ENCODE measurements at regions not wholly inside any gene's neighbourhood (a gene's known extent, or its start where the extent isn't known, plus 50 kb on each side); places are given as distances from the start of the nearest gene placed in this dataset.
"Not testable (repeated sequence)": the region's sequence is repeated elsewhere in the genome, so short reads cannot be mapped to it uniquely, and the experiment has no call there.

DNA sequence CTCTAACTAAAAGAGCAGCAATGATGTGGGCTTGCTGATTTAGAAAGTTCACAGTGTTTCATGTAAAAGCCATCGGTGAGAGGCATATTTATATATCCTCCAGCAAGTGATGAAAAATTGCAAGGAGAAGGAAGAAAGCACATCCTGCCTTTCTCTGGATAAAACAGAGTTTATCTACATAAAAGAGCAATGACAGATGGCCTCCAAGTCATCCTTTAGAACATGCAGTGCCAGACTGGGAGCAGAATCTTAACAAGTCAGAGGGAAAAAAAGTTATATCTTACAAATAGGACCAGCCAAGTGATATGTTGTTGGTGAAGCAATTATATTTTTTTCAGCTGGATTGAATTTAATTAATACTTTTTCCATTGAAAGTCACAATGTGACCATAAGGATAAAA lies 253.8 kb upstream of the MGMT start:
- Histone ChIP-seq H3K27me3 (ENCODE audit: control insufficient read depth in 3 of 3, insufficient read depth in 3 of 3, low read length in 3 of 3) (peaks cover 0 to 4% (median 0%) of the 10 kb centered on the region in 3 donors), H3K27ac (ENCODE audit: low read depth, low read length) (no peak overlapping the region), H3K9ac (ENCODE audit: low read depth in 1 of 3, low read length in 3 of 3) (no peak overlapping the region), H3K36me3 (ENCODE audit: control insufficient read depth in 3 of 3, insufficient read depth in 3 of 3, low read length in 3 of 3) (no peaks in the 10 kb centered on the region), H3K9me3 (ENCODE audit: control insufficient read depth in 3 of 3, low read length in 3 of 3) (no peaks in the 10 kb centered on the region), H3K4me1 (ENCODE audit: control insufficient read depth in 3 of 3, insufficient read depth in 3 of 3, low read length in 3 of 3) (no peaks in the 10 kb centered on the region), H3K4me3 (ENCODE audit: low read length in 3 of 3) (no peak overlapping the region)

DNA sequence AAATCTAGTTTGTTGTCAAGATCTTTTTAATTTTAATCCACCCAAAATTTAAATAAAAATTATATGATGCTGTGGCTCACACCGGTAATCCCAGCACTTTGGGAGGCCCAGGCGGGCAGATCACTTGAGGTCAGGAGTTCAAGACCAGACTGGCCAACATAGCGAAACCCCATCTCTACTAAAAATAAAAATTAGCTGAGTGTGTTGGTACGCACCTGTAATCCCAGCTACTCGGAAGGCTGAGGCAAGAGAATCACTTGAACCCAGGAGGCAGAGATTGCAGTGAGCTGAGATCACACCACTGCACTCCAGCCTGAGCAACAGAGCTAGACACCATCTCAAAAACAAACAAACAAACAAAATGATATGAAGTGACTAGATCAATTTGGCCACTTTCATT lies 253.0 kb upstream of the MGMT start:
- H3K27me3 ChIP-seq (ENCODE audit: control insufficient read depth in 3 of 3, insufficient read depth in 3 of 3, low read length in 3 of 3); H3K9me3 ChIP-seq (ENCODE audit: control insufficient read depth in 3 of 3, low read length in 3 of 3); H3K9ac ChIP-seq (ENCODE audit: low read depth in 1 of 3, low read length in 3 of 3); H3K27ac ChIP-seq (ENCODE audit: low read depth, low read length); H3K4me1 ChIP-seq (ENCODE audit: control insufficient read depth in 3 of 3, insufficient read depth in 3 of 3, low read length in 3 of 3); H3K36me3 ChIP-seq (ENCODE audit: control insufficient read depth in 3 of 3, insufficient read depth in 3 of 3, low read length in 3 of 3); H3K4me3 ChIP-seq (ENCODE audit: low read length in 3 of 3): not testable (repeated sequence)

DNA sequence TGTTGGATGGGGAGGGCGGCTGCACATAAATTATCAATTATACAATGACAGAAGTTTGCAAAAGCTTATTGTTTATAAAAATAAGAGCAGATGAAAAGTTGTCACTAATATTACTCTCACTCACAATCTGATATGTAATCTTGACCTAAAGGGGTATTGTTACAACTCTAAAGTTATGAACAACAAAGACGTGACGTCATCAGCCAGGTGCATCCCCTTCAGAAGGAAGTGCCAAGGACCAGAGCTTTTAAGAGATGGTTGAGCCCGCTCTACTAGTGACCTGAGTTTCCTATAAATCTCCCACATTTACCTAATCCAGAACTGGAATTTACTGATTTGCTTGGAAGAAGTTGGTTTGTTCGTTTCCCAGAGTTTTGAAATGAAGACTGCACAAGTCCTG lies 247.7 kb upstream of the MGMT start:
- no peaks in the 10 kb centered on the region for H3K36me3 ChIP-seq (ENCODE audit: control insufficient read depth in 3 of 3, insufficient read depth in 3 of 3, low read length in 3 of 3)
- H3K4me3 ChIP-seq (ENCODE audit: low read length in 3 of 3) = no peak overlapping the region
- H3K27ac ChIP-seq (ENCODE audit: low read depth, low read length) = no peak overlapping the region
- no peaks in the 10 kb centered on the region for H3K4me1 ChIP-seq (ENCODE audit: control insufficient read depth in 3 of 3, insufficient read depth in 3 of 3, low read length in 3 of 3)
- no peaks in the 10 kb centered on the region for H3K27me3 ChIP-seq (ENCODE audit: control insufficient read depth in 3 of 3, insufficient read depth in 3 of 3, low read length in 3 of 3)
- no peaks in the 10 kb centered on the region for H3K9me3 ChIP-seq (ENCODE audit: control insufficient read depth in 3 of 3, low read length in 3 of 3)
- no peak overlapping the region for H3K9ac ChIP-seq (ENCODE audit: low read depth in 1 of 3, low read length in 3 of 3)

DNA sequence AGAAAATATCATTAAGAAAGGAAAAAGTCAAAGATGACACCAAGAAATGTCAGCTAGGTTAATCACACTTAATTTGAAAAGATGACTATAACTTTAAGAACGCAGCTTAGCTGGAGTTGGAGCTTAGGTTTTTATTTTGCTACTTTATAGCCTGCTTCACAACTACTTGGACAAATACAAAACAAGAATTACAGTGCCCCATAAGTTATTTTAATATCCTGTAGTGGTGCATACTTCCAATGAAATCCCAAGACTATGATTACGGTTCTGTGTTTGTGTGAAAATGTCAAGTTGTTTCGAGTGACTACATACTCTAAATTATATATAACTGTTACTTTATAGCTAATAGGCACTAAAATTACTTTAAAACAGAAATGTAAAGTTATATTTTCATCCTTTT lies 244.6 kb upstream of the MGMT start:
- H3K27me3 ChIP-seq (ENCODE audit: control insufficient read depth in 3 of 3, insufficient read depth in 3 of 3, low read length in 3 of 3) = no peaks in the 10 kb centered on the region
- H3K4me3 ChIP-seq (ENCODE audit: low read length in 3 of 3) = no peak overlapping the region
- no peaks in the 10 kb centered on the region for H3K4me1 ChIP-seq (ENCODE audit: control insufficient read depth in 3 of 3, insufficient read depth in 3 of 3, low read length in 3 of 3)
- H3K9me3 ChIP-seq (ENCODE audit: control insufficient read depth in 3 of 3, low read length in 3 of 3) = no peaks in the 10 kb centered on the region
- no peak overlapping the region for H3K9ac ChIP-seq (ENCODE audit: low read depth in 1 of 3, low read length in 3 of 3)
- no peaks in the 10 kb centered on the region for H3K36me3 ChIP-seq (ENCODE audit: control insufficient read depth in 3 of 3, insufficient read depth in 3 of 3, low read length in 3 of 3)
- no peak overlapping the region for H3K27ac ChIP-seq (ENCODE audit: low read depth, low read length)

DNA sequence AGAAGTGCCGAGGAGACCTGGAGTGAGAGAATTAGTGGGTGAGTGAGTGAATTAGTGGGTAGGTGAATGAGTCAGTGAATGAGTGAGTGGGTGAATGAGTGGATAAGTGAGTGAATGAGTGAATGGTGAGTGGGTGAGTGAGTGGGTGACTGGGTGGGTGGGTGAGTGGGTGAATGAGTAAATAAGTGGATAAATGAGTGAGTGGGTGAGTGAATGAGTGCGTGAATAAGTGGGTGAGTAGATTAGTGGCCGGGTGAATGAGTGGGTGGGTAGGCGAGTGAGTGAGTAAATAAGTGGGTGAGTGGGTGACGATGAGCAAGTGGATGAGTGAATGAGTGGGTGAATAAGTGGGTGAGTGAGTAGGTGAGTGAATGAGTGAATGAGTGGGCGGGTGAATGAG lies 243.7 kb upstream of the MGMT start:
- no peak overlapping the region for H3K27ac ChIP-seq (ENCODE audit: low read depth, low read length)
- H3K36me3 ChIP-seq (ENCODE audit: control insufficient read depth in 3 of 3, insufficient read depth in 3 of 3, low read length in 3 of 3) = no peaks in the 10 kb centered on the region
- no peaks in the 10 kb centered on the region for H3K27me3 ChIP-seq (ENCODE audit: control insufficient read depth in 3 of 3, insufficient read depth in 3 of 3, low read length in 3 of 3)
- H3K4me3 ChIP-seq (ENCODE audit: low read length in 3 of 3) = no peak overlapping the region
- no peak overlapping the region for H3K9ac ChIP-seq (ENCODE audit: low read depth in 1 of 3, low read length in 3 of 3)
- H3K4me1 ChIP-seq (ENCODE audit: control insufficient read depth in 3 of 3, insufficient read depth in 3 of 3, low read length in 3 of 3) = no peaks in the 10 kb centered on the region
- H3K9me3 ChIP-seq (ENCODE audit: control insufficient read depth in 3 of 3, low read length in 3 of 3) = no peaks in the 10 kb centered on the region

DNA sequence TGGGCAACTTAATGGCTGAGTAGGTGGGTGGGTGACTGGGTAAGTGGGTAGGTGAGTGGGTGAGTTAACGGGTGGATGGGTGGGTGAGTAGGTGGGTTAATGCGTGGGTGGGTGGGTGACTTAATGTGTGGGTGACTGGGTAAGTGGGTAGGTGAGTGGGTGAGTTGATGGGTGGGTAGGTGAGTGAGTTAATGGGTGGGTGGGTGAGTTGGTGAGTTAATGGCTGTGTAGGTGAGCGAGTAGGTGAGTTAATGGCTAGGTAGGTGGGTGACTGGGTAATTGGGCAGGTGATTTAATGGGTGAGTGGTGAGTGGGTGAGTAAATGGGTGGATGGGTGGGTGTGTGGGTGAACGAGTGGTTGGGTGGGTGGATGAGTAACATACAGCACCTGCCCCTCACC lies 243.0 kb upstream of the MGMT start:
- Histone ChIP-seq H3K27me3 (ENCODE audit: control insufficient read depth in 3 of 3, insufficient read depth in 3 of 3, low read length in 3 of 3) (no peaks in the 10 kb centered on the region), H3K9ac (ENCODE audit: low read depth in 1 of 3, low read length in 3 of 3) (no peak overlapping the region), H3K36me3 (ENCODE audit: control insufficient read depth in 3 of 3, insufficient read depth in 3 of 3, low read length in 3 of 3) (no peaks in the 10 kb centered on the region), H3K9me3 (ENCODE audit: control insufficient read depth in 3 of 3, low read length in 3 of 3) (no peaks in the 10 kb centered on the region), H3K4me3 (ENCODE audit: low read length in 3 of 3) (no peak overlapping the region), H3K27ac (ENCODE audit: low read depth, low read length) (no peak overlapping the region), H3K4me1 (ENCODE audit: control insufficient read depth in 3 of 3, insufficient read depth in 3 of 3, low read length in 3 of 3) (no peaks in the 10 kb centered on the region)

DNA sequence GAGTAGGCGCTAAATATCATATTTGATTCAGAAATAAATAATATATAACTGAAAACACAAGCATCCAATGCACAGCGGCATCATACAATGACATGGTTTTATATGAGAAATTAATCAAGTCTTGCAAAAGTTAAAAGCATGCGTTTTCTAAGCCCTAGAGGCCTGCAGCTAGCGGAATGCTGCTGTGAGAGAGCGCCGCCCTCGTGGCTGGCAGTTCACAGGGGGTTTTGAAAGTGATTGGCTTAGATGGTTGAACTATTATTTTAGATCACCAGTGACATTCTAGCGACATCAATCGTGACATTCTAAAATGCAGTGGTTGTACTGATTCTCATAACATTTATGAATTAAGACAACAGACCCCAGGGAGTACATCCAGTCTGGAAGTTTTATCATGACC lies 235.2 kb upstream of the MGMT start:
- Histone ChIP-seq H3K27ac (ENCODE audit: low read depth, low read length) (no peak overlapping the region), H3K27me3 (ENCODE audit: control insufficient read depth in 3 of 3, insufficient read depth in 3 of 3, low read length in 3 of 3) (no peaks in the 10 kb centered on the region), H3K4me3 (ENCODE audit: low read length in 3 of 3) (no peak overlapping the region), H3K4me1 (ENCODE audit: control insufficient read depth in 3 of 3, insufficient read depth in 3 of 3, low read length in 3 of 3) (no peaks in the 10 kb centered on the region), H3K36me3 (ENCODE audit: control insufficient read depth in 3 of 3, insufficient read depth in 3 of 3, low read length in 3 of 3) (no peaks in the 10 kb centered on the region), H3K9ac (ENCODE audit: low read depth in 1 of 3, low read length in 3 of 3) (no peak overlapping the region), H3K9me3 (ENCODE audit: control insufficient read depth in 3 of 3, low read length in 3 of 3) (no peaks in the 10 kb centered on the region)

DNA sequence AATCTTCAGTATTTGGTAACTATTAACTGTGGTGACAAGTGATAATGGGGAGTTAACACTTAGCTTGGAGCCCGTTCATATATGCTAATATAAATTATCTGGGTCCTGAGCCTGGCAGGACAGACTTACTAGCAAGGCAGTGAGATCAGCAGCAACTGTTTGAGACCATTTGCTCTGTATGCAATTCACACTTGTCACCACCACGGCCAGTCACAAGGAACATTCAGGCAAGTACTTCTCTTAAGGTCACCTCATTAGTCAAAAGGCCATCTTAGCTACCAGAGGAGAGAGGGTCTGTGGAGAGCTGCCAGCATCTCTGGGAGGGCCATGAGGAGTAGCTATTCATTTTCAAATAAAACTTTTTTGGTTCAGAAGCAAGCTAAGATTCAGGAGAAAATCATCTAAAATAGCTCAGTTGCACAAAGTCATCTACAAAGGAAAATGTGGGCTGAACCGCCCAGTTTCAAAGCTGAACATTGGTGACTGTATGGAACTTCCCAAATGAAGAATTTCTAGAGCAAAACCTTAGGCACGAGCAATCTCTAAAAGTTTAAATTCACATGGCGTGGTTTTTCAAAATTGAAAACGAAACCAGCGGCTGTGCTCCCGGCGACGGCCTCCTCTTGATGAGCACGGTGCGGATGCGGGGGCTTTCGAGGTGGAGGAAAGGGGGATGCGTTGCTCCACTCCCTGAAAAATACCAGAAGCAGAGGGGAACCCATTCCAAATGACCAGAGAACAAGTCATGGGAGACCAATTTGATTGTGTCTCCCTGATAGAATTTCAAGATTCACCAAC lies 233.5 kb upstream of the MGMT start:
- Histone ChIP-seq H3K4me3 (ENCODE audit: low read length in 3 of 3) (no peak overlapping the region), H3K27ac (ENCODE audit: low read depth, low read length) (no peak overlapping the region), H3K36me3 (ENCODE audit: control insufficient read depth in 3 of 3, insufficient read depth in 3 of 3, low read length in 3 of 3) (no peaks in the 10 kb centered on the region), H3K9me3 (ENCODE audit: control insufficient read depth in 3 of 3, low read length in 3 of 3) (no peaks in the 10 kb centered on the region), H3K27me3 (ENCODE audit: control insufficient read depth in 3 of 3, insufficient read depth in 3 of 3, low read length in 3 of 3) (no peaks in the 10 kb centered on the region), H3K9ac (ENCODE audit: low read depth in 1 of 3, low read length in 3 of 3) (no peak overlapping the region), H3K4me1 (ENCODE audit: control insufficient read depth in 3 of 3, insufficient read depth in 3 of 3, low read length in 3 of 3) (no peaks in the 10 kb centered on the region)

DNA sequence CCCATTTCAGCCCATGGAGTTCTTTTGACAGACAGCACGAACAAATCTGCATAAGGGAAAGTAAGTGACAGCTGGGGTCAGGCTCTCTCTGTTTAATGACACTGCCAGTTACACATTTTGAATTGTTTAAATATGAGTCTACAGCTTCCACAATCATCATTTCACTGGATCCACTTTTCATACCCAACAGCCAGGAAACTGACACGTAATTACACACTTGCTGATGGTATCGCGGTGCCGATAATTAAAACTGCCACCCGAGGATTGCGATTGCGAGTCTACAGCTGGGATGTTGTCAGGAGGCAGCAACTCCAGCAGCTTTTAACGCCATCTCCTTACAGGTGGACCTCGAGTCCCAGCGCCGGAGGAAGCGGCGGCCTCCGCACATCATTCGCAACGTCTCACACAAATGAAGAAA lies 230.8 kb upstream of the MGMT start:
- H3K9me3 ChIP-seq (ENCODE audit: control insufficient read depth in 3 of 3, low read length in 3 of 3) = no peaks in the 10 kb centered on the region

DNA sequence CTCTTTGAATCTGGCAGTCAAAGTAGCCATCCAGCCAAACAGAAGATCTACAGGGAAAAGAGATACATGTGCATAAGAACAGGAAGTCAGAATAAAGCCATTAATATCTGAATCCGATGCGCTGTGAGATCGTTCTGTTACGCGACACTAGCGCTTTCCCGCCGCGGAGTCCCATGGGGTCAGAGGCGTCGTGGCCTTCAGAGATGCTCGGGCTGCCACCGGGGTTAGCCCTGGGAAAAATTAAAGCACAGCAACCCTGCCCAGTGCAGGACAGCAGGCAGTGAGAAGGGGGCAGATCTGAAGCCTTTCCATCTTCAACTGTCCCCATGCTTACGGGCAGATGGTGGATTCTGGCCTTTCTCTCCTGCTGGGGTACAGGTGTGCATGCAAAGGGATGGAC lies 225.6 kb upstream of the MGMT start:
- no peaks in the 10 kb centered on the region for H3K4me1 ChIP-seq (ENCODE audit: control insufficient read depth in 3 of 3, insufficient read depth in 3 of 3, low read length in 3 of 3)
- H3K27ac ChIP-seq (ENCODE audit: low read depth, low read length) = no peak overlapping the region
- H3K36me3 ChIP-seq (ENCODE audit: control insufficient read depth in 3 of 3, insufficient read depth in 3 of 3, low read length in 3 of 3) = no peaks in the 10 kb centered on the region
- peaks cover 0 to 4% (median 0%) of the 10 kb centered on the region in 3 donors for H3K27me3 ChIP-seq (ENCODE audit: control insufficient read depth in 3 of 3, insufficient read depth in 3 of 3, low read length in 3 of 3)
- H3K9ac ChIP-seq (ENCODE audit: low read depth in 1 of 3, low read length in 3 of 3) = no peak overlapping the region
- no peak overlapping the region for H3K4me3 ChIP-seq (ENCODE audit: low read length in 3 of 3)
- H3K9me3 ChIP-seq (ENCODE audit: control insufficient read depth in 3 of 3, low read length in 3 of 3) = no peaks in the 10 kb centered on the region

More for the DNA sequence above, 230.8 kb upstream of the MGMT start:
- Histone ChIP-seq H3K4me3 (ENCODE audit: low read length in 3 of 3) (no peak overlapping the region), H3K9ac (ENCODE audit: low read depth in 1 of 3, low read length in 3 of 3) (no peak overlapping the region), H3K27me3 (ENCODE audit: control insufficient read depth in 3 of 3, insufficient read depth in 3 of 3, low read length in 3 of 3) (no peaks in the 10 kb centered on the region), H3K4me1 (ENCODE audit: control insufficient read depth in 3 of 3, insufficient read depth in 3 of 3, low read length in 3 of 3) (no peaks in the 10 kb centered on the region), H3K27ac (ENCODE audit: low read depth, low read length) (no peak overlapping the region), H3K36me3 (ENCODE audit: control insufficient read depth in 3 of 3, insufficient read depth in 3 of 3, low read length in 3 of 3) (no peaks in the 10 kb centered on the region)

Data from skeletal muscle tissue (tissue), 3 donors.